ENCODE measurements at regions not wholly inside any gene's neighbourhood (a gene's known extent, or its start where the extent isn't known, plus 50 kb on each side); places are given as distances from the start of the nearest gene placed in this dataset.
"Not testable (repeated sequence)": the region's sequence is repeated elsewhere in the genome, so short reads cannot be mapped to it uniquely, and the experiment has no call there.

DNA sequence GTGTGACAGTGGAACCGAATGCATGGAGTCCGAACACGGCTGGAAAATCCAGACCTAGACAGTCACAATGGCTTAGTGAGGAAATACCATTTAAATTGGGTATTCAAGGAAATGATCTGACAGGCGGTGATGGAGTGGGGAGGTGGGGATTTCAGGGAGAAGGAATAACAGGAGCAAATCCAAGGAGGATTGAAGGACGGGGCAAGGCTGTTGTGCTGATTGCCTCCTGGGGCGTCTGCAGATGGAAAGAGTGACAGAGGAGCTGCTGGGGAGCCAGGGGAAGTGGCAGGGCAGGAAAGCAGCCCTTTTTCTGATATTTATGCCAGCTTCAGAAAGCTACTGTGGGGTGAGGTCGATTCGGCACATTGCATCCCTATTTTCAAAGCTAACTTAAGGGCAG lies 99.1 kb upstream of the FMN2 start:
- not testable (repeated sequence) for H3K27ac ChIP-seq (ENCODE audit: low read depth, low read length); H3K4me3 ChIP-seq (ENCODE audit: low read depth in 1 of 5, low read length in 5 of 5); H3K9ac ChIP-seq (ENCODE audit: low read length in 5 of 5); H3K9me3 ChIP-seq (ENCODE audit: control insufficient read depth in 5 of 5, low read length in 5 of 5); H3K36me3 ChIP-seq (ENCODE audit: control insufficient read depth in 5 of 5, insufficient read depth in 5 of 5, low read length in 5 of 5); H3K4me1 ChIP-seq (ENCODE audit: control insufficient read depth in 5 of 5, insufficient read depth in 5 of 5, low read length in 5 of 5)
- peaks cover 5 to 13% (median 11%) of the 10 kb centered on the region in 5 donors for H3K27me3 ChIP-seq (ENCODE audit: control insufficient read depth in 5 of 5, insufficient read depth in 4 of 5, low read length in 5 of 5)

DNA sequence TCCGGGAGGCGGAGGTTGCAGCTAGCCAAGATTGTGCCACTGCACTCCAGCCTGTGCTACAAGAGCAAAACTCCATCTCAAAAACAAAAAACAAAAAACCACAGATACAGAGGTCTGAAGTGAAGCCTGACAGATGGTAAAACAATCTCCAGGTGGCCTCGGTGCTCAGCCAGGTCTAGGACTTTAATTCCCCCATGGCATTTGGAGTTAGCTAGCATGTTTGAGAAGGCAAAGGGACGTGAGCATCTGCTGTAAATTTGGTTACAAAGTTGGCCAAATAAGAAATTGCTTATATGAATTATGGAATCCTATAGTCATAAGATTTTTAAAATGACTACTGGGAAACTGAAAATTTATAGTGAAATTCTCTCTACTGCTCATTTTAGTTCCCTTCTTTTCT lies 98.3 kb upstream of the FMN2 start:
- Histone ChIP-seq H3K4me3 (ENCODE audit: low read depth in 1 of 5, low read length in 5 of 5) (no peak overlapping the region), H3K9ac (ENCODE audit: low read length in 5 of 5) (no peak overlapping the region), H3K27ac (ENCODE audit: low read depth, low read length) (no peak overlapping the region), H3K9me3 (ENCODE audit: control insufficient read depth in 5 of 5, low read length in 5 of 5) (no peaks in the 10 kb centered on the region), H3K36me3 (ENCODE audit: control insufficient read depth in 5 of 5, insufficient read depth in 5 of 5, low read length in 5 of 5) (no peaks in the 10 kb centered on the region), H3K4me1 (ENCODE audit: control insufficient read depth in 5 of 5, insufficient read depth in 5 of 5, low read length in 5 of 5) (peaks cover 0 to 6% (median 0%) of the 10 kb centered on the region in 5 donors), H3K27me3 (ENCODE audit: control insufficient read depth in 5 of 5, insufficient read depth in 4 of 5, low read length in 5 of 5) (peaks cover 11 to 17% (median 16%) of the 10 kb centered on the region in 5 donors)

DNA sequence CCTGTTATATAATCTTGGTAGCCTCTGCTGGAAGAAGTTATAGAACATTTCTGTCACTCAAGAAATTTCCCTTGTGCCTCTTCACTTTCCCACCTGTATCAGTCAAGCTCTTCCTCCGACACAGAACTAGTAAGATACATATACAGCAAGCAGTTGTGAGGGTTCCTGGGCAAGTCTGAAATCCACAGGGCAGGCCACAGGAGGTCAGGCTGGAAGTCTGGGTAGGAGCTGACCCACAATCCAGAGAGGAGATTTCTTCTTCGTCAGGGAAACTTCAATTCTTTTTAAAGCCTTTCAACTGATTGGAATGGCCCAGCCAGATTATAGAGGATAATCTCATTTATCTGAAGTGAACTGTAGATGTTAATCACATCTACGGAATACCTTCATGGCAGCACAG lies 96.4 kb upstream of the FMN2 start:
- Histone ChIP-seq H3K4me3 (ENCODE audit: low read depth in 1 of 5, low read length in 5 of 5) (no peak overlapping the region), H3K36me3 (ENCODE audit: control insufficient read depth in 5 of 5, insufficient read depth in 5 of 5, low read length in 5 of 5) (no peaks in the 10 kb centered on the region), H3K9me3 (ENCODE audit: control insufficient read depth in 5 of 5, low read length in 5 of 5) (no peaks in the 10 kb centered on the region), H3K4me1 (ENCODE audit: control insufficient read depth in 5 of 5, insufficient read depth in 5 of 5, low read length in 5 of 5) (peaks cover 0 to 6% (median 0%) of the 10 kb centered on the region in 5 donors), H3K27me3 (ENCODE audit: control insufficient read depth in 5 of 5, insufficient read depth in 4 of 5, low read length in 5 of 5) (peaks cover 17 to 29% (median 27%) of the 10 kb centered on the region in 5 donors), H3K9ac (ENCODE audit: low read length in 5 of 5) (no peak overlapping the region), H3K27ac (ENCODE audit: low read depth, low read length) (no peak overlapping the region)

DNA sequence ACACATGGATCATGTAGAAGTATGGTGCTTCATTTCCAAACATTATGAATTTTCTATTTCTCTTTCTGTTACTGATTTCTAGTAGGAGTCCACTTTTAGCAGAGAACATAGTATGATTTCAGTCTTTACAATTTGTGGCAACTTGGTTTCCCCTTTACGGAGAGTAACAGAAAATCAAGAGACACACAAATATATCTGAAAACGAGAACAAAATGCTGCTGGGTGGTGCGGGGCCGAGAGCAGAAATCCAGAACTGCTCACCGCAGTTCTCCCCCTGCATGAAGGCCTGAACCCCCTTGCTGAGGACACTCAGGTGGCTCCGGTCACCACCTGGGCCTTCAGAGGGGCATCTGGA lies 94.5 kb upstream of the FMN2 start:
- Histone ChIP-seq H3K27ac (ENCODE audit: low read depth, low read length) (no peak overlapping the region), H3K9me3 (ENCODE audit: control insufficient read depth in 5 of 5, low read length in 5 of 5) (no peaks in the 10 kb centered on the region), H3K4me1 (ENCODE audit: control insufficient read depth in 5 of 5, insufficient read depth in 5 of 5, low read length in 5 of 5) (peaks cover 0 to 6% (median 0%) of the 10 kb centered on the region in 5 donors), H3K9ac (ENCODE audit: low read length in 5 of 5) (no peak overlapping the region), H3K4me3 (ENCODE audit: low read depth in 1 of 5, low read length in 5 of 5) (no peak overlapping the region), H3K36me3 (ENCODE audit: control insufficient read depth in 5 of 5, insufficient read depth in 5 of 5, low read length in 5 of 5) (no peaks in the 10 kb centered on the region), H3K27me3 (ENCODE audit: control insufficient read depth in 5 of 5, insufficient read depth in 4 of 5, low read length in 5 of 5) (peaks cover 21 to 34% (median 27%) of the 10 kb centered on the region in 5 donors)

DNA sequence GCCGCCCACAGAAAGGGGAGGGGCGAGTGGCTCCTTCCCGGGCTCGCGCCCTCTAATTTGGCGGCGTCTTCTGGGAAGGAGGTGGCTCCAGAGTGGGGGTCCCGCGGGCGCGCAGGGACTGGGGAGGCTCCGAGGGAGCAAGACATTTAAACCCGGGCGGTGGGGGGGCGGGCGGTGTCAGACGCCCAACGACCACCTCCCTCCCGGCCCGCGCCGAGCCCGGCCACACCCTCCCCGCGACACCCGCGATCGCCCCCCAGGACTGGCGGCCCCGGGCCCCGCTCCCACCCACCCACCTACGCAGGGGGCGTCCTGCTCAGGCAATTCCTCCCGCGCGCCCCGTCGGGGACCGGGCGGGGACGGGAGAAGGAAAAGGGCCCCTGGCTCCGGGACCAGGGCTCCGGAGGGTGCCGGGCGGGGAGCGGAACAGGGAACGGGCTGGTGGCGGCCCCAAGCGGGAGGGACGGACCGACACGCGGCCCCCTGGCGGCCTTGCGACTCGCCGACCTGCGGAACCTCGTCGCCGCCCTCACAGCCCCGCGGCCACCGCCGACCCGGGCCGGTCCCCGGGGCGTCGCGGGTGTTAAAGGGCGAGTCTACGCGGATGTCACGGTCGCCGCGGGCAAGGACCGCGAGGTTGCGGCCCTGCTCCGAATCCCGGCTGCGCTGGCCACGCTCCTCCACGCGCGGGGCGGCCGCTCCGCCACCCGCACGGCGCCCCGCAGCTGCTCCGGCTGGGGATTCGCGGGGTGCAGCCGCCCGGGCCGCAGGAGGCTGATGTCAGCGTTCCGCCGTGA lies 94.0 kb upstream of the FMN2 start:
- peaks cover 21 to 36% (median 27%) of the 10 kb centered on the region in 5 donors for H3K27me3 ChIP-seq (ENCODE audit: control insufficient read depth in 5 of 5, insufficient read depth in 4 of 5, low read length in 5 of 5)

GRCh38 chr1:239998312-239998649 lies 93.4 kb upstream of the FMN2 start:
- Histone ChIP-seq H3K9ac (ENCODE audit: low read length in 5 of 5) (no peak overlapping the region), H3K27ac (ENCODE audit: low read depth, low read length) (no peak overlapping the region), H3K4me1 (ENCODE audit: control insufficient read depth in 5 of 5, insufficient read depth in 5 of 5, low read length in 5 of 5) (peaks cover 0 to 6% (median 0%) of the 10 kb centered on the region in 5 donors), H3K27me3 (ENCODE audit: control insufficient read depth in 5 of 5, insufficient read depth in 4 of 5, low read length in 5 of 5) (peaks cover 21 to 37% (median 27%) of the 10 kb centered on the region in 5 donors), H3K9me3 (ENCODE audit: control insufficient read depth in 5 of 5, low read length in 5 of 5) (no peaks in the 10 kb centered on the region), H3K36me3 (ENCODE audit: control insufficient read depth in 5 of 5, insufficient read depth in 5 of 5, low read length in 5 of 5) (no peaks in the 10 kb centered on the region), H3K4me3 (ENCODE audit: low read depth in 1 of 5, low read length in 5 of 5) (peak overlapping the region in 4 of 5 donors; percentile 14 to 56 (median 42))

More for the DNA sequence above, 94.0 kb upstream of the FMN2 start:
- H3K4me1 ChIP-seq (ENCODE audit: control insufficient read depth in 5 of 5, insufficient read depth in 5 of 5, low read length in 5 of 5): peaks cover 0 to 6% (median 0%) of the 10 kb centered on the region in 5 donors
- no peaks in the 10 kb centered on the region for H3K9me3 ChIP-seq (ENCODE audit: control insufficient read depth in 5 of 5, low read length in 5 of 5)
- no peak overlapping the region for H3K9ac ChIP-seq (ENCODE audit: low read length in 5 of 5)
- H3K4me3 ChIP-seq (ENCODE audit: low read depth in 1 of 5, low read length in 5 of 5): peak overlapping the region in 4 of 5 donors; percentile 14 to 56 (median 42)
- no peak overlapping the region for H3K27ac ChIP-seq (ENCODE audit: low read depth, low read length)
- H3K36me3 ChIP-seq (ENCODE audit: control insufficient read depth in 5 of 5, insufficient read depth in 5 of 5, low read length in 5 of 5): no peaks in the 10 kb centered on the region

DNA sequence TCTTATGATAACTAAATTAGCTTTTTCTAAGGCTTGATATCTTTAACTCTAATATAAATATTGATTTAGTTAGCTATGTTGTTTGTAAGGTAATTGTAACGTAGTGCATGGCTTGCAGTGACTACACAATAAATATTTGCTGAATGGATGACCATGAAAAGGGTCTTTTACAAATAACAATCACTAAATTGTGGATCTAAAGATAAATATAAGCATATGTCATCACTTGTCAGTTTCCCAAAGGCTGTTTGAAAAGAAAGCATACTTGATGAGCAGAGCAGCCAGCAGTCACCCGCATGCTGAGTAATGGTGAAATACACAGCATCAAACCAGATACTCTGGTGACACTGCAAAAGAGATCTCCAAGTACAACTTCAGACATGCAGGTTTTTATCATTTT lies 92.5 kb upstream of the FMN2 start:
- H3K4me3 ChIP-seq (ENCODE audit: low read depth in 1 of 5, low read length in 5 of 5): no peak overlapping the region
- no peak overlapping the region for H3K9ac ChIP-seq (ENCODE audit: low read length in 5 of 5)
- no peaks in the 10 kb centered on the region for H3K36me3 ChIP-seq (ENCODE audit: control insufficient read depth in 5 of 5, insufficient read depth in 5 of 5, low read length in 5 of 5)
- H3K27me3 ChIP-seq (ENCODE audit: control insufficient read depth in 5 of 5, insufficient read depth in 4 of 5, low read length in 5 of 5): peaks cover 21 to 37% (median 25%) of the 10 kb centered on the region in 5 donors
- H3K9me3 ChIP-seq (ENCODE audit: control insufficient read depth in 5 of 5, low read length in 5 of 5): no peaks in the 10 kb centered on the region
- H3K4me1 ChIP-seq (ENCODE audit: control insufficient read depth in 5 of 5, insufficient read depth in 5 of 5, low read length in 5 of 5): peaks cover 0 to 6% (median 0%) of the 10 kb centered on the region in 5 donors
- H3K27ac ChIP-seq (ENCODE audit: low read depth, low read length): no peak overlapping the region

- H3K27me3 ChIP-seq (ENCODE audit: control insufficient read depth in 5 of 5, insufficient read depth in 4 of 5, low read length in 5 of 5): peaks cover 17 to 37% (median 21%) of the 10 kb centered on the region in 5 donors
- no peaks in the 10 kb centered on the region for H3K9me3 ChIP-seq (ENCODE audit: control insufficient read depth in 5 of 5, low read length in 5 of 5)
- no peak overlapping the region for H3K9ac ChIP-seq (ENCODE audit: low read length in 5 of 5)
- H3K4me1 ChIP-seq (ENCODE audit: control insufficient read depth in 5 of 5, insufficient read depth in 5 of 5, low read length in 5 of 5): peaks cover 0 to 6% (median 0%) of the 10 kb centered on the region in 5 donors
- H3K27ac ChIP-seq (ENCODE audit: low read depth, low read length): no peak overlapping the region
- no peak overlapping the region for H3K4me3 ChIP-seq (ENCODE audit: low read depth in 1 of 5, low read length in 5 of 5)
- H3K36me3 ChIP-seq (ENCODE audit: control insufficient read depth in 5 of 5, insufficient read depth in 5 of 5, low read length in 5 of 5): no peaks in the 10 kb centered on the region
Observed at GRCh38 chr1:240000634-240001033, 91.0 kb upstream of the FMN2 start.

DNA sequence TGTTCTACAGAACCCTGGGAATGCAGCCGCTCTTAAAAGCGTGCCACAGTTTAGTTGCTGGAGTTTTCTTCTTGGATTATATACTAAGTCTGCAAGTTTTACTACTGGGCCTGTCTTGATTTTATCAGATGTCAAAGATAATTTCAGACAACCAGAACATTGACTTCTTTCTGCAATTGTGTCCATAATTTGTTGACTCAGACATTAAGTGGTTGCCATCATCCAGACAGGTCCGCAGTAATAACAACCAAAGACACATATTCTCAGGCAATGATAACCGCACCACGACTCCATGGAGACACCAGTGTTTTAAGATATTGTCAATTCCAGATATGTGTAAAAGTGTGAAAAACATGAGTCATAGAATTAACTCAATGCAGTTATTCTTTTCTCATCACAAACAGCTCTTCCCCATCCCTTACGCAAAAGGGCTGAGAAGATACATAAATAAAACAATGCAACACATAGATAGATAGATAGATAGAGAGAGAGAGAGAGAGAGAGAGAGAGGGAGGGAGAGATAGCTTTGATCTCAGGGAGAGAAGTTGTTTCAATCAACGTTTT lies 90.4 kb upstream of the FMN2 start:
- H3K36me3 ChIP-seq (ENCODE audit: control insufficient read depth in 5 of 5, insufficient read depth in 5 of 5, low read length in 5 of 5): no peaks in the 10 kb centered on the region
- H3K4me3 ChIP-seq (ENCODE audit: low read depth in 1 of 5, low read length in 5 of 5): no peak overlapping the region
- H3K27me3 ChIP-seq (ENCODE audit: control insufficient read depth in 5 of 5, insufficient read depth in 4 of 5, low read length in 5 of 5): peaks cover 16 to 35% (median 21%) of the 10 kb centered on the region in 5 donors
- H3K27ac ChIP-seq (ENCODE audit: low read depth, low read length): no peak overlapping the region
- peaks cover 0 to 6% (median 0%) of the 10 kb centered on the region in 5 donors for H3K4me1 ChIP-seq (ENCODE audit: control insufficient read depth in 5 of 5, insufficient read depth in 5 of 5, low read length in 5 of 5)
- no peaks in the 10 kb centered on the region for H3K9me3 ChIP-seq (ENCODE audit: control insufficient read depth in 5 of 5, low read length in 5 of 5)
- H3K9ac ChIP-seq (ENCODE audit: low read length in 5 of 5): no peak overlapping the region

- Histone ChIP-seq H3K9me3 (ENCODE audit: control insufficient read depth in 5 of 5, low read length in 5 of 5) (no peaks in the 10 kb centered on the region), H3K4me1 (ENCODE audit: control insufficient read depth in 5 of 5, insufficient read depth in 5 of 5, low read length in 5 of 5) (no peaks in the 10 kb centered on the region), H3K27ac (ENCODE audit: low read depth, low read length) (no peak overlapping the region), H3K4me3 (ENCODE audit: low read depth in 1 of 5, low read length in 5 of 5) (no peak overlapping the region), H3K36me3 (ENCODE audit: control insufficient read depth in 5 of 5, insufficient read depth in 5 of 5, low read length in 5 of 5) (no peaks in the 10 kb centered on the region), H3K27me3 (ENCODE audit: control insufficient read depth in 5 of 5, insufficient read depth in 4 of 5, low read length in 5 of 5) (peaks cover 1 to 15% (median 8%) of the 10 kb centered on the region in 5 donors), H3K9ac (ENCODE audit: low read length in 5 of 5) (no peak overlapping the region)
Observed at GRCh38 chr1:240004086-240004749, 87.5 kb upstream of the FMN2 start.
